Glutamatergic neuron (in vitro differentiated cells): ENCODE measurements at regions not wholly inside any gene's neighbourhood (a gene's known extent, or its start where the extent isn't known, plus 50 kb on each side); places are given as distances from the start of the nearest gene placed in this dataset.
A peak's percentile ranks its signal among the peaks of the same experiment; 100 is the strongest.

Experiments
- DNase-seq: peaks from one replicate; pipeline ENCODE4 v3.0.0; 2022
- H3K27ac Mint-ChIP-seq: one replicate; pipeline ENCODE4 v1.8.0; 2020; ENCODE audit warnings: mild to moderate bottlenecking, mixed read lengths, inconsistent platforms; ENCODE audit not compliant: unreplicated experiment
- H3K27me3 Mint-ChIP-seq: one replicate; pipeline ENCODE4 v1.8.0; 2020; ENCODE audit warnings: mild to moderate bottlenecking, moderate library complexity, mixed read lengths, inconsistent platforms; ENCODE audit not compliant: unreplicated experiment
- H3K36me3 Mint-ChIP-seq: one replicate; pipeline ENCODE4 v1.8.0; 2020; ENCODE audit warnings: mild to moderate bottlenecking, mixed read lengths, inconsistent platforms; ENCODE audit not compliant: unreplicated experiment
- H3K4me1 Mint-ChIP-seq: one replicate; pipeline ENCODE4 v1.8.0; 2020; ENCODE audit warnings: mild to moderate bottlenecking, low read depth, mixed read lengths, inconsistent platforms; ENCODE audit not compliant: unreplicated experiment
- H3K4me3 Mint-ChIP-seq: one replicate; pipeline ENCODE4 v1.8.0; 2020; ENCODE audit warnings: mild to moderate bottlenecking, mixed read lengths, inconsistent platforms; ENCODE audit not compliant: unreplicated experiment
- H3K9me3 Mint-ChIP-seq: one replicate; pipeline ENCODE4 v1.8.0; 2020; ENCODE audit warnings: mild to moderate bottlenecking, moderate library complexity, mixed read lengths, inconsistent platforms; ENCODE audit not compliant: unreplicated experiment
- TF ChIP-seq, protein P1 (sequence below): fragments of 200-600 bp; sonication (generic); IDR thresholded peaks from one replicate; pipeline ENCODE4 v1.5.0; 2021; ENCODE audit not compliant: partially characterized antibody, unreplicated experiment

DNA sequence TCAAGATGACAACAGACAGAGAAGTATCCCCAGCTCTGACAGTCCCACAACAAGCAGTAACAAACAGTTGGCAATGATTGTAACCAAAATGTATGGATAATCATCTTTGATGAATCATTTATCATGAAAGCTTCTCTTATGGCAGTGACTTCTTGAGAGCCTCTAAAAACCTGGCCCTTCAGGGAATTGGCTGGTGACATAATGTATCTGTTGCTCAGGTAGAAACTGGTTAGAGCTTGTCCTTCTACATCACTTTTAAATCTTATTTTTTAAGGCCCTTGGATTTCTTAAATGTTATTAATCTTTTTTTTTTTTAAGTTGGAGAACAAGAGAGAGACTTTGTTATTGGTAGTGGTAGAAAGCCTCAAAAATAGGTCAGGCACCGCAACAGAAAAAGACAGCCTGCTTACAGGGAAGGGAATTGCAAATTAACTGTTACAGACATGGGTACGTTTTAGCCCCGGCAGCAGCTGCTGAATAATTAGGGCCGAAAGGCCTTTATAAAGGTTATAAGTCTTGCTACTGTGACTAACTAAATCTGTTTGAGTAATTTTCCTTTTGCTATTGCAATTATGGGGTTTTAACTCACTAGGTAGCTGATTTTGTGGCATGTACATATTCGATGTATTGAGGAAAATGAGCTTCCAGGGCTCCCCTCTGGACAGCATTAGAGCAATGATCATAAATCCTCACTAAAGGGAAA, 207.7 kb upstream of the LRRC4C start:
- Mint-ChIP-seq H3K9me3 (no peaks in the 10 kb centered on the region), H3K27me3 (peaks cover 3% of the 10 kb centered on the region), H3K4me3 (no peak overlapping the region), H3K27ac (peak overlapping the region; percentile 75), H3K4me1 (peaks cover 25% of the 10 kb centered on the region), H3K36me3 (no peaks in the 10 kb centered on the region)
- TF ChIP-seq, protein P1, sequence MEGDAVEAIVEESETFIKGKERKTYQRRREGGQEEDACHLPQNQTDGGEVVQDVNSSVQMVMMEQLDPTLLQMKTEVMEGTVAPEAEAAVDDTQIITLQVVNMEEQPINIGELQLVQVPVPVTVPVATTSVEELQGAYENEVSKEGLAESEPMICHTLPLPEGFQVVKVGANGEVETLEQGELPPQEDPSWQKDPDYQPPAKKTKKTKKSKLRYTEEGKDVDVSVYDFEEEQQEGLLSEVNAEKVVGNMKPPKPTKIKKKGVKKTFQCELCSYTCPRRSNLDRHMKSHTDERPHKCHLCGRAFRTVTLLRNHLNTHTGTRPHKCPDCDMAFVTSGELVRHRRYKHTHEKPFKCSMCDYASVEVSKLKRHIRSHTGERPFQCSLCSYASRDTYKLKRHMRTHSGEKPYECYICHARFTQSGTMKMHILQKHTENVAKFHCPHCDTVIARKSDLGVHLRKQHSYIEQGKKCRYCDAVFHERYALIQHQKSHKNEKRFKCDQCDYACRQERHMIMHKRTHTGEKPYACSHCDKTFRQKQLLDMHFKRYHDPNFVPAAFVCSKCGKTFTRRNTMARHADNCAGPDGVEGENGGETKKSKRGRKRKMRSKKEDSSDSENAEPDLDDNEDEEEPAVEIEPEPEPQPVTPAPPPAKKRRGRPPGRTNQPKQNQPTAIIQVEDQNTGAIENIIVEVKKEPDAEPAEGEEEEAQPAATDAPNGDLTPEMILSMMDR, result no peak
- no peak for DNase-seq

DNA sequence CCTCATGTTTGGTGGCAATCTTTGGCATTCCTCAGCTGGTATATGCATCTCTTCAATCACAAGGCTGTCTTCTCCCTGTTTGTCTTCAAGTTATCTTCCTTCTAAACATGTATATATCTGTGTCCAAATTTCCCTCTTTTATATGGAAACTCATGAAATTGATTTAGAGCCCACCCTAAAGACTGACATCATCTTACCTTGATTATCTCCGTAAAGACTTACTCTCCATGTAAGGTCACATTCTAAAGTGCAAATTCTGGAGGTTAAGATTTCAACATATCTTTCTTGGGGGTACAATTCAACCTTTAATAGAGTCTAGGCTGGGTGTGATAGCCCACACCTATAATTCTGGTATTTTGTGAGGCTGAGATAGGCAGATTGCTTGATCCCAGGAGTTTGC, 215.8 kb upstream of the LRRC4C start:
- H3K36me3 Mint-ChIP-seq, result no peaks in the 10 kb centered on the region
- H3K4me3 Mint-ChIP-seq, result no peak overlapping the region
- no peak for DNase-seq
- no peaks in the 10 kb centered on the region for H3K4me1 Mint-ChIP-seq
- no peak overlapping the region for H3K27ac Mint-ChIP-seq
- no peaks in the 10 kb centered on the region for H3K27me3 Mint-ChIP-seq
- H3K9me3 Mint-ChIP-seq, result no peaks in the 10 kb centered on the region
- TF ChIP-seq, protein P1, result no peak

DNA sequence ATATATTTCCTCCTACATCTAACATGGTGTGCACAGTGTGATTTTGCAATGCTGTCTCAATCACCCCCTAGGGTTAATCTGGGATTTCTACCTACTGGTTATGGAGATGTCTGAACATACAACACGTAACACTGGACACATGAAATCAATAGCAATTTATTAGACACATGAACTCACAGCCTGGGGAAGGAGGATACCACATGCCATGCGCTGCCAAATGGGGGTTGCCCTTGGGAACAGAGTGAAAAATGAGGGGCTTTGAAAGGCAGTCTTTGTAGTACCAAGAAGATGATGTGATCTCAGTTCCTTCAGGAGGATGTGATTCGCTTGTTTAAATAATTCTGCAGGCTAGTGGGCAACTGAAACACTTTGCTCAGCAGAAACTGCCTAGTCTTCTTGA, 253.6 kb upstream of the LRRC4C start:
- DNase-seq, result no peak
- Mint-ChIP-seq H3K36me3 (no peaks in the 10 kb centered on the region), H3K4me1 (no peaks in the 10 kb centered on the region), H3K9me3 (no peaks in the 10 kb centered on the region), H3K27me3 (no peaks in the 10 kb centered on the region), H3K27ac (no peak overlapping the region), H3K4me3 (no peak overlapping the region)
- TF ChIP-seq, protein P1, result no peak

GRCh38 chr11:41714101-41714500, 254.6 kb upstream of the LRRC4C start:
- no peaks in the 10 kb centered on the region for H3K27me3 Mint-ChIP-seq
- H3K27ac Mint-ChIP-seq, result no peak overlapping the region
- TF ChIP-seq, protein P1, result no peak
- H3K4me3 Mint-ChIP-seq, result no peak overlapping the region
- H3K36me3 Mint-ChIP-seq, result no peaks in the 10 kb centered on the region
- H3K9me3 Mint-ChIP-seq, result no peaks in the 10 kb centered on the region
- no peak for DNase-seq
- H3K4me1 Mint-ChIP-seq, result no peaks in the 10 kb centered on the region

DNA sequence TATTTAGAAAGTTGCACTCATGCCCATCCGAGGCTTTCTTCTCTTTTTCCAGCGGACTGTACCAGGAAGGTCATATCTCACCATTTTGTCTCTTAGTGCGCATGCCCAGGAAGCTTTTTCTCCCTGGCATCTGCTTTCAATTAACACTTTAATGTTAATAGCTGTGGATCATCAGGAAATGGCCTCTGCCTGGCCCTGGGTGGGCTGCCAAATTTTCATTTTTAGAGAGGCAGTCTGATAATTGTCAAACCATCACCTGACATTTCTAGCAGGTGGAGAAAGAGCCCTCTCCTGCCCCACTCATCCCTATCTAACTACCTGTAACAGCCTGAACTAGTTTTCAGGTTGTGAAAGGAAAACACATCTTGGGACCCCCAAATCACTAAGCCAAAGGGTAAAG, 257.4 kb upstream of the LRRC4C start:
- DNase-seq, result no peak
- TF ChIP-seq, protein P1, result no peak
- H3K27ac Mint-ChIP-seq, result no peak overlapping the region

More for the DNA sequence above, 257.4 kb upstream of the LRRC4C start:
- Mint-ChIP-seq H3K27me3 (no peaks in the 10 kb centered on the region), H3K9me3 (no peaks in the 10 kb centered on the region), H3K36me3 (no peaks in the 10 kb centered on the region), H3K4me3 (no peak overlapping the region), H3K4me1 (no peaks in the 10 kb centered on the region)
